Amniotic stem cell (primary cell): ENCODE measurements at regions not wholly inside any gene's neighbourhood (a gene's known extent, or its start where the extent isn't known, plus 50 kb on each side); places are given as distances from the start of the nearest gene placed in this dataset.
"Not testable (repeated sequence)": the region's sequence is repeated elsewhere in the genome, so short reads cannot be mapped to it uniquely, and the experiment has no call there.

Experiments
- DNase-seq: peaks from one replicate; lab custom pipeline; 2025; lab: John Stamatoyannopoulos, UW

GRCh38 chr7:12827920-12828319, 140.5 kb downstream of the ARL4A start:
- no peak for DNase-seq

DNA sequence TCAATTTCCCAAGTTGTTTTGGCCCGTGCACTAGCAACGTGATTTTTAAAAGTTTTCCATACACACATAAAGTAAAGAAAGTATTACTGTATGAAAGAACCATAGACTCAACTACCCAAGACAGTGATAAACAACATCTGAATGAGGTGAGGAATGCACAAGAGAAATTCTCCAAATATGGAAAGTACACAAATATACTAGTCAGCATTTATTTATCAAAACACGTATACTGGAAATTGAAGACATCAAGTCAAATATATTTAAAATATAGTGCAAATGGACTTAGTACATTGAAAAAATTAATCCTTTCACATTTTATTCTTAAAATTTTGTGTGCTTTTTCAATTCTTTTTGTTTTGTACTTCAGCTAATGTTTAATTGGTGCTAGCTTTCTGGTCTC, 143.6 kb downstream of the ARL4A start:
- DNase-seq: no peak

GRCh38 chr7:12833829-12834228, 146.4 kb downstream of the ARL4A start:
- no peak for DNase-seq

DNA sequence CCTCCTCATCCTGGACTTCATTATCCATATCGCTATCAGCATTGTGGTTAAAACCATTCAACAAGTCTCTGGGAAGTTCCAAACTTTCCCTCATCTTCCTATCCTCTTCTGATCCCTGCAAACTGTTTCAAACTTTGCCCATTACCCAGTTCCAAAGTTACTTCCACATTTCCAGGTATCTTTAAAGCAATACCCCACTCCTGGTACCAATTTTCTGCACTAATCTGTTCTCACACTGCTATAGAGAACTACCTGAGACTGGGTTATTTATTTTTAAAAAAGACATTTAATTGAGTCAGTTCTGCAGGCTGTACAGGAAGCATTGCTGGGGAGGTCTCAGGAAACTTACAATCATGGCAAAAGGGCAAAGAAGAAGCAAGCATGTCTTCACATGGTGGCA, 147.3 kb downstream of the ARL4A start:
- no peak for DNase-seq

- DNase-seq: no peak
Observed at GRCh38 chr7:12839508-12840153, 152.2 kb downstream of the ARL4A start.

DNA sequence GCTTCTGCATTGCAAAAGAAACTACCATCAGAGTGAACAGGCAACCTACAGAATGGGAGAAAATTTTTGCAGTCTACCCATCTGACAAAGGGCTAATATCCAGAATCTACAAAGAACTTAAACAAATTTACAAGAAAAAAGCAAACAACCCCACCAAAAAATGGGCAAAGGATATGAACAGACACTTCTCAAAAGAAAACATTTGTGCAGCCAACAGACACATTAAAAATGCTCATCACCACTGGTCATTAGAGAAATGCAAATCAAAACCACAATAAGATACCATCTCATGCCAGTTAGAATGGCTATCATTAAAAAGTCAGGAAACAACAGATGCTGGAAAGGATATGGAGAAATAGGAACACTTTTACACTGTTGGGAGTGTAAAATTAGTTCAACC, 157.3 kb downstream of the ARL4A start:
- not testable (repeated sequence) for DNase-seq

GRCh38 chr7:12847001-12847400, 159.6 kb downstream of the ARL4A start:
- DNase-seq: no peak

GRCh38 chr7:12851142-12851541, 163.7 kb downstream of the ARL4A start:
- DNase-seq: no peak

GRCh38 chr7:12851841-12852240, 164.4 kb downstream of the ARL4A start:
- DNase-seq: no peak

DNA sequence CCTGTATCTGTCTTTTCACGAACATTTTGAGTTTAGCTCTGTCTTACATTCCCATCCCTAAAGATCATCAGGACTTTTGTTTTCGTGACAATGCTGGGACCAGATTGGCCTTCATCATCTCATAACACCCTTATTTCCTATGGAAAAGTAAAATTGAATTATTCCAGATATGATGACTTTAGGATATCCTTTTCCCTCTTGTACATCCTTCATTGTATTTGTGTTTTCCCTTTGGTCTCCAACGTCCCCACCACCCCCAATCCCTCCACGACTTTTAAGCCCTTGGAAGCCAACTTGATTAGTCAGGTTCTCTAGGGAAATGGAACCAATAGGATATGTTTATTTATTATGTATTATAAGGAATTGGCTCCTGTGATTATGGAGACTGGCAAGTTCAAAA, 167.6 kb downstream of the ARL4A start:
- DNase-seq: no peak

- no peak for DNase-seq
Observed at GRCh38 chr7:12859761-12860160, 172.3 kb downstream of the ARL4A start.

DNA sequence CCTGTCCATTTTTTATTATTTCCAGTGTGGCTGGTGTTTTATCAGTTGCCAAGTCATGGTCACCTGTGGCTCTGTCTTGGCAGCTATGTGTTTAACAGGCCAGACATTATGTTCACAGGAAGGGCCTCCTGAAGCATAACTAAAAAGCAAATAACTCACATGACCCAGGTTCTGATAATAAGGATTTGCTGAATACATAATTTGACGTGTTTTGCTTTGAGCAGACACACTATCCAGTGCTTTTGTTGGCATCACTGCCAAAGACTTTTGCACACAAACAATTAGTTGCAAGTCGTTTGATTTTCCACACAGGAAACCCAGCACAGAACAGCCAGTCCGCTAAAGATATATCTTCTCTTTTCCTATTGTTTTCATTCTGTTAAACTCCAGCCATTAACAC, 173.6 kb downstream of the ARL4A start:
- no peak for DNase-seq

DNA sequence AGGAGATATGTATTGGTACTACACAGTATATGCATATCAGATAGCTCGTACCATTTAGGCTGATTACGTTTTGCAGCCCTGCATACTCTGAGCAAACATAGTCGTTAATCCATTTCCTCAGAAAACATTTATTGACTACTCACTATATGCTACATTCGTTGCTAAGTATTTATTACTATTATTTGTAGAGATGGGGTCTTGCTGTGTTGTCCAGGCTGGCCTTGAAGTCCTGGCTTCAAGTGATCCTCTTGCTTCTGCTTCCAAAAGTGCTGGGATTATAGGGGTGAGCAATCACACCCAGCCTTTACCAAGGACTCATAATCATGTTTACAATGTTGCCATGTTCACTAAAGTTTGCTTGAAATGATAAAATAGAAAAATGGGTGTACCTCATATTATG, 174.7 kb downstream of the ARL4A start:
- no peak for DNase-seq

GRCh38 chr7:12864470-12865046, 177.1 kb downstream of the ARL4A start:
- no peak for DNase-seq

GRCh38 chr7:12865593-12865992, 178.2 kb downstream of the ARL4A start:
- DNase-seq: no peak

DNA sequence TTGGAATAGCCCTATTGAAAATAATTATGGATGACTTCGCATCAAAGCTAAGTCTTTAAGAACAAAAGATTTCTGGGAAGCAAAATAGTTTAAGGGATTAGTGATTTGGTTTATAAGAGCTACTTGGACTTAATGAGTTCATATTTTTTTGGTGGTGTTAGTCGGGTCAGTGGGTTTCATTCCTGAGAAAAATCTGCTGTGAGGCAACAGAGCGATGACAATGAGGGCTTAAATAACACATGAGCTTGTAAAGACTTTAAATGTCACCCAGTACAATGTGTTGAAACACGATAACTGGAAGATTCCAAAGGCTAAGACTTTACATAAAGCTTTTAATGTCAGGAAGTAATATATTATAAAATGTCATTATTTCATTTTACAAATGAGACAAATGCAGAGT, 178.8 kb downstream of the ARL4A start:
- no peak for DNase-seq

GRCh38 chr7:12868027-12868426, 180.6 kb downstream of the ARL4A start:
- DNase-seq: no peak

- DNase-seq: no peak
Observed at GRCh38 chr7:12870219-12870618, 182.8 kb downstream of the ARL4A start.

DNA sequence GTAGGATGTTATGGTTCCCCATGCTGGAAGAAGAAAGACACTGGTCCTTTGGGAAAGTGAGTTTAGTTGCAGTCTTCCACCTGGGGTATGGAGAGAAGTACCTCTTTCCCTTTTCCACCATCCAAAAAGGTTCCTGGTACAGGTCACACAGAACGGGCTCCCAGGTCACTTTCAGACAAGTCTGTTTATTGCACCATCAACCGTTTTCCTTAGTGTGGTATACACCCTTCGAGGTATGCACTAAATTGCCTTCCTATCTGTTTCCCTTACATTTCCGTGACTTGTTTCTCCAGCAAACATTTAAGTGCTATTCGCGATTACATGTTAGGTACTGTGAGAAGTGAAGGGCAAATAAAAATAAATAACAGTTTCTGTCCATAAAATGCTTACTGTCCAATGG, 185.1 kb downstream of the ARL4A start:
- no peak for DNase-seq

DNA sequence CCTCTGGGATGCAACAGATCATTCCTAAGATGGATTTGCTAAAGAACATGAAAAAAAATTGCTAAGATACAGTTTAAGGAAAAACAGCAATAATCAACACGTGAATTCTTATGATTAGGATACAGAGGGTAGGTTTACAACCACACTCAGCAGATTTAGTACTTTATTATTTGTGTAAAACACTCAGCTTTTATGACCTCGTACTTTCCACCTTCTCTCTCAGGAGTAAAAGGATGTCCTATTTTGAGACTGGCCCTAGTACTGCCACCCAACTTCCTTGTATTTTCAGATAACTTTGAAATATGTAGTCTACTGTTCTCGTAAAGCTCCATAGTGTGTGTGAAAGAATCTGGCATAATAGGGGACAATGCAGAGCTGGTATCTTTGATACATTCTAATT, 186.1 kb downstream of the ARL4A start:
- DNase-seq: no peak

GRCh38 chr7:12879139-12879538, 191.7 kb downstream of the ARL4A start:
- no peak for DNase-seq

GRCh38 chr7:12881712-12882111, 194.3 kb downstream of the ARL4A start:
- DNase-seq: no peak

GRCh38 chr7:12882710-12883109, 195.3 kb downstream of the ARL4A start:
- no peak for DNase-seq

DNA sequence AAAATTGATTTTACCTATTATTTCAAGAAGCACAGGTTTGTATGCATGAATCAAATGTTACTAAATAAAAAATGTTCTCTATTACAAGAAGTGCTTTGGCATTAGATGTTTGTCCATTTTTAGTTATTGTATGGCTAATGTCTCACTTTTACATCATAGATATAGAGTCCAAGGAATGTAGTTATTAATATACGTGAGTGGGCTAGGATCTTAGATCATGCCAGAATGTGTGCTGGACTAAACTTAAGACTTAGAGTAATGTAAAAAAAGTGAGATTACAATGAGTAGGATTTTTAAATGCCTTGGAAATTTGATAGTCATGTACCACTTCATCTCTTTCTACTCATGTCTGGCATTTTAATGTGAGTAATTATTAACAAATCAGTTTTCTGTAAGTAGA, 196.6 kb downstream of the ARL4A start:
- no peak for DNase-seq
